Suprapubic skin (tissue), 4 donors: ENCODE measurements at regions not wholly inside any gene's neighbourhood (a gene's known extent, or its start where the extent isn't known, plus 50 kb on each side); places are given as distances from the start of the nearest gene placed in this dataset.
A peak's percentile ranks its signal among the peaks of the same experiment; 100 is the strongest.

Experiments
- DNase-seq, 2 donors: peaks; one replicate each; pipeline ENCODE4 v3.0.0-alpha.2; 2019; ENCODE audit warnings: low spot score in 2 of 2
- H3K27ac ChIP-seq: fragments of 200-600 bp; sonication (generic); one replicate; pipeline ENCODE4 v1.5.1; 2019
- H3K27me3 ChIP-seq: fragments of 200-600 bp; sonication (generic); one replicate; pipeline ENCODE4 v1.5.1; 2019
- H3K36me3 ChIP-seq: fragments of 200-600 bp; sonication (generic); one replicate; pipeline ENCODE4 v1.5.1; 2019
- H3K4me1 ChIP-seq: fragments of 200-600 bp; sonication (generic); one replicate; pipeline ENCODE4 v1.5.1; 2019
- H3K4me3 ChIP-seq: fragments of 200-600 bp; sonication (generic); one replicate; pipeline ENCODE4 v1.5.1; 2019; ENCODE audit warnings: mild to moderate bottlenecking
- H3K9me3 ChIP-seq: fragments of 200-600 bp; sonication (generic); one replicate; pipeline ENCODE4 v1.5.1; 2019
- CTCF ChIP-seq, 2 donors: fragments of 200-600 bp in 1 of 2; fragments of 450-650 bp in 1 of 2; sonication (generic) in 1 of 2; IDR thresholded peaks; one replicate each; pipeline ENCODE4 v1.5.1; 2016 to 2019; ENCODE audit warnings: antibody characterized with exemption in 2 of 2, mild to moderate bottlenecking in 1 of 2, moderate library complexity in 1 of 2
- EP300 ChIP-seq: sonication (generic); formaldehyde crosslinking; IDR thresholded peaks from one replicate; pipeline ENCODE4 v1.6.1; 2017; ENCODE audit warnings: antibody characterized with exemption
- POLR2A ChIP-seq, 2 donors: fragments of 450-650 bp; IDR thresholded peaks; one replicate each; pipeline ENCODE4 v1.6.1; 2017; ENCODE audit warnings: antibody characterized with exemption in 2 of 2, mild to moderate bottlenecking in 2 of 2, moderate library complexity in 2 of 2
- POLR2AphosphoS5 ChIP-seq, 3 donors: sonication (generic); formaldehyde crosslinking; IDR thresholded peaks; one replicate each; pipeline ENCODE4 v1.6.1; 2017; ENCODE audit warnings: antibody characterized with exemption in 3 of 3
- WGBS: methylation state at CpG from one replicate; pipeline ENCODE4 v1.1.5; 2018; 5-methylcytosine and 5-hydroxymethylcytosine counted together

GRCh38 chr1:220954321-220955075 lies 75.3 kb downstream of the HLX start:
- H3K4me3 ChIP-seq: no peak overlapping the region
- peaks cover 14% of the 10 kb centered on the region for H3K9me3 ChIP-seq
- H3K27me3 ChIP-seq: no peaks in the 10 kb centered on the region
- no peak for DNase-seq
- no peaks in the 10 kb centered on the region for H3K4me1 ChIP-seq
- H3K36me3 ChIP-seq: no peaks in the 10 kb centered on the region
- TF ChIP-seq CTCF (IDR thresholded peaks at IDR 0.05): no peak
- no peak for TF ChIP-seq EP300
- WGBS: 79% methylated on average over 5 of the region's 5 CpGs
- no peak overlapping the region for H3K27ac ChIP-seq

GRCh38 chr1:220955116-220955515 lies 75.9 kb downstream of the HLX start:
- no peaks in the 10 kb centered on the region for H3K27me3 ChIP-seq
- 70% methylated on average over 4 of the region's 4 CpGs for whole genome bisulfite sequencing

GRCh38 chr1:220956501-220957232 lies 77.4 kb downstream of the HLX start:
- H3K9me3 ChIP-seq: no peaks in the 10 kb centered on the region
- H3K27me3 ChIP-seq: no peaks in the 10 kb centered on the region
- WGBS: 27% methylated on average over 2 of the region's 2 CpGs
- no peak for DNase-seq
- TF ChIP-seq EP300: no peak
- H3K27ac ChIP-seq: peak overlapping the region; percentile 79
- H3K4me3 ChIP-seq: no peak overlapping the region
- H3K36me3 ChIP-seq: no peaks in the 10 kb centered on the region
- H3K4me1 ChIP-seq: no peaks in the 10 kb centered on the region

More at GRCh38 chr1:220955116-220955515, 75.9 kb downstream of the HLX start:
- H3K9me3 ChIP-seq: peaks cover 10% of the 10 kb centered on the region
- TF ChIP-seq POLR2A (IDR thresholded peaks at IDR 0.05) (no peak), CTCF (IDR thresholded peaks at IDR 0.05) (no peak), POLR2AphosphoS5 (IDR thresholded peaks at IDR 0.05) (no peak), EP300 (no peak)
- DNase-seq: no peak
- H3K36me3 ChIP-seq: no peaks in the 10 kb centered on the region
- H3K4me1 ChIP-seq: no peaks in the 10 kb centered on the region
- H3K27ac ChIP-seq: no peak overlapping the region
- no peak overlapping the region for H3K4me3 ChIP-seq

- peak overlapping the region; percentile 79 for H3K27ac ChIP-seq
- WGBS: 50% methylated on average over 3 of the region's 3 CpGs
- no peak overlapping the region for H3K4me3 ChIP-seq
- no peaks in the 10 kb centered on the region for H3K36me3 ChIP-seq
- no peaks in the 10 kb centered on the region for H3K4me1 ChIP-seq
- TF ChIP-seq POLR2AphosphoS5 (IDR thresholded peaks at IDR 0.05) (peak in 1 of 3 donors; percentile 67), POLR2A (IDR thresholded peaks at IDR 0.05) (no peak), EP300 (no peak), CTCF (IDR thresholded peaks at IDR 0.05) (no peak)
- H3K27me3 ChIP-seq: no peaks in the 10 kb centered on the region
- H3K9me3 ChIP-seq: no peaks in the 10 kb centered on the region
- DNase-seq: peak in 1 of 2 donors; percentile 71
Measured at GRCh38 chr1:220957233-220957605, 78.0 kb downstream of the HLX start.

- WGBS: 100% methylated on average over 1 of the region's 1 CpG
- DNase-seq: no peak
- H3K27ac ChIP-seq: peak overlapping the region; percentile 79
Measured at GRCh38 chr1:220958234-220958633, 79.0 kb downstream of the HLX start.

More at GRCh38 chr1:220958234-220958633, 79.0 kb downstream of the HLX start:
- Histone ChIP-seq H3K4me3 (no peak overlapping the region), H3K9me3 (no peaks in the 10 kb centered on the region), H3K36me3 (no peaks in the 10 kb centered on the region), H3K4me1 (no peaks in the 10 kb centered on the region), H3K27me3 (no peaks in the 10 kb centered on the region)
- TF ChIP-seq EP300 (no peak), POLR2A (IDR thresholded peaks at IDR 0.05) (no peak), CTCF (IDR thresholded peaks at IDR 0.05) (no peak), POLR2AphosphoS5 (IDR thresholded peaks at IDR 0.05) (no peak)
